Epithelial cell of prostate (primary cell): ENCODE measurements at regions not wholly inside any gene's neighbourhood (a gene's known extent, or its start where the extent isn't known, plus 50 kb on each side); places are given as distances from the start of the nearest gene placed in this dataset.
"Not testable (repeated sequence)": the region's sequence is repeated elsewhere in the genome, so short reads cannot be mapped to it uniquely, and the experiment has no call there.

Experiments used
- DNase-seq: peaks from one replicate; pipeline ENCODE4 v3.0.0-alpha.2; 2011; ENCODE audit warnings: low read depth, low spot score
- H3K27ac ChIP-seq: fragments of 450-650 bp; 2 replicates; pipeline ENCODE4 v1.5.1; 2017; ENCODE audit warnings: mild to moderate bottlenecking

DNA sequence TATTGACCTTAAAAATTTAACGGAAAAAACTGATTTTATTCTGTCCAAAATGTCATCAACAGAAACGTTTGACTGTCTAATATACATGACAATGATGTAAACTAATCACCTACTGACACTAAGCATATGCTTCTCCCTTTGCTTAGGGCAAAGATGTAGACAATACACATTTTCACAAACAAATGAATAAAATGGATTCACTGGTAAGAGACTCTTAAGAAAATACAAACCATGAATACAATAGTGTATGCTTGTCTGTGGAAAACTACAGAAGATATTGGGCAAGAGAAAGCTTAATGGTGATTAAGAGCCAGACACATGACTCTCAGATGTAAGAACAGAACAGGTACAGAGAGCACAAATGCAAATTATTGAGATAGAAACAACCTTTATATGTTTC lies 1248.7 kb downstream of the FSCB start:
- DNase-seq = no peak

DNA sequence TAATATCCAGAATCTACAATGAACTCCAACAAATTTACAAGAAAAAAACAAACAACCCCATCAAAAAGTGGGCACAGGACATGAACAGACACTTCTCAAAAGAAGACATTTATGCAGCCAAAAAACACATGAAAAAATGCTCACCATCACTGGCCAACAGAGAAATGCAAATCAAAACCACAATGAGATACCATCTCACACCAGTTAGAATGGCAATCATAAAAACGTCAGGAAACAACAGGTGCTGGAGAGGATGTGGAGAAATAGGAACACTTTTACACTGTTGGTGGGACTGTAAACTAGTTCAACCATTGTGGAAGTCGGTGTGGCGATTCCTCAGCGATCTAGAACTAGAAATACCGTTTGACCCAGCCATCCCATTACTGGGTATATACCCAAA lies 1250.1 kb downstream of the FSCB start:
- not testable (repeated sequence) for DNase-seq

More for the DNA sequence above, 1248.7 kb downstream of the FSCB start:
- H3K27ac ChIP-seq = no peak overlapping the region

DNA sequence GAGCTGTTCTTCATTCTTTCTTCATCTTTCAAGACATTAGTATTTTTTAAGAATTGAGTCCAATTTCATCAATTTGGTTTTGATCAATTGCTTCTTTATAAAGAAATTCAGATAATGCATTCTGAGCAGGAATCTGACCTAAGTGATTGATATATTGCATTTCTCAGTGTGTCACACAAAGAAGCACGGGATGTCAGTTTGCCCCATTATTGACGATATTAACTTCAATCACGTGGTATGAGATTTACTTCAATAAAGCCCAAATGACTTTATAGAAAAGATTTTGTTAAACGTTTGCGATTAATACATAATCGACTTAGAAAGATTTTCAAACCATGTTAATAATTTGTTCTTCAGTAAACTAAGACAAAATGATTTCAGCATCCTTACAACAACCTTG lies 1254.2 kb downstream of the FSCB start:
- H3K27ac ChIP-seq = no peak overlapping the region
- no peak for DNase-seq

More for the DNA sequence above, 1250.1 kb downstream of the FSCB start:
- not testable (repeated sequence) for H3K27ac ChIP-seq

GRCh38 chr14:43249591-43249990 lies 1257.5 kb downstream of the FSCB start:
- no peak overlapping the region for H3K27ac ChIP-seq
- DNase-seq = no peak

GRCh38 chr14:43249116-43249515 lies 1258.0 kb downstream of the FSCB start:
- no peak overlapping the region for H3K27ac ChIP-seq
- no peak for DNase-seq

GRCh38 chr14:43247877-43248276 lies 1259.2 kb downstream of the FSCB start:
- no peak overlapping the region for H3K27ac ChIP-seq
- no peak for DNase-seq

DNA sequence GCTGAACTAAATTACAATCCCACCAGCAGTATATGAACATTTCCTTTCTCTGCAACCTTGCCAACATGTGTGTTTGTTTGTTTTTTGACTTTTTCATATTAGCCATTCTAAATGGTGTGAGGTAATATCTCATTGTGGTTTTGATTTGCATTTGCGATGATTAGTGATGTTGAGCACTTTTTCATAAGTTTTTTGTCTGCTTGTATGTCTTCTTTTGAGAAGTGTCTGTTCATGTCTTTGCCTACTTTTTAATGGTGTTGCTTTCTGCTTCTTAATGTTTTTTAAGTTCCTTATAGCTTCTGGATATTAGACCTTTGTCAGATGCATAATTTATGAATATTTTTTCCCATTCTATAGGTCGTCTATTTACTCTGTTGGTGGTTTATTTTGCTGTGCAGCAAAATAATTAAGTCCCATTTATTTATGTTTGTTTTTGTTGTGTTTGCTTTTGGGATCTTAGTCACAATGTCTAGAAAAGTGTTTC lies 1262.9 kb downstream of the FSCB start:
- no peak for DNase-seq
- no peak overlapping the region for H3K27ac ChIP-seq

- DNase-seq = no peak
- no peak overlapping the region for H3K27ac ChIP-seq
Measured at GRCh38 chr14:43243168-43243567, 1263.9 kb downstream of the FSCB start.

- no peak for DNase-seq
- H3K27ac ChIP-seq = no peak overlapping the region
Measured at GRCh38 chr14:43232261-43232660, 1274.8 kb downstream of the FSCB start.

GRCh38 chr14:43215524-43215923 lies 1291.6 kb downstream of the FSCB start:
- no peak for DNase-seq
- H3K27ac ChIP-seq = no peak overlapping the region

- no peak overlapping the region for H3K27ac ChIP-seq
- no peak for DNase-seq
Measured at GRCh38 chr14:43207189-43207588, 1299.9 kb downstream of the FSCB start.

GRCh38 chr14:43204816-43205215 lies 1302.3 kb downstream of the FSCB start:
- no peak overlapping the region for H3K27ac ChIP-seq
- DNase-seq = no peak

DNA sequence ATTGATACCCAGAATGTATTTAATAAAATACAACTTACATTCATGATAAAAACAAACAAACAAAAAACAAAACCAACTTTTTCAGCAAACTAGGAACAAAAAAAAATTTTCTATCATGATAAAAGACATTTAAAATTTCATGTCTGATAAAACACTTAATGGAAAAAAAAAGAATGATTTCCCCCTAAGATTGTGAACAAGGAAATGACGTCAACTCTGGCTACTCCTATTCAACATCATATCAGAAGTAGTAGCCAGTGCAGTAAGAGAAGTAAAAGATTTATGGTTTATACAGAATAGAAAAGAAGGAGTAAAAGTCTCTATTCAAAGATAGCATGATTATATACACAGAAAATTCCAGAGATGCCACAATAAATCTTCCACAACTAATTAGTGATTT lies 1306.6 kb downstream of the FSCB start:
- no peak for DNase-seq

DNA sequence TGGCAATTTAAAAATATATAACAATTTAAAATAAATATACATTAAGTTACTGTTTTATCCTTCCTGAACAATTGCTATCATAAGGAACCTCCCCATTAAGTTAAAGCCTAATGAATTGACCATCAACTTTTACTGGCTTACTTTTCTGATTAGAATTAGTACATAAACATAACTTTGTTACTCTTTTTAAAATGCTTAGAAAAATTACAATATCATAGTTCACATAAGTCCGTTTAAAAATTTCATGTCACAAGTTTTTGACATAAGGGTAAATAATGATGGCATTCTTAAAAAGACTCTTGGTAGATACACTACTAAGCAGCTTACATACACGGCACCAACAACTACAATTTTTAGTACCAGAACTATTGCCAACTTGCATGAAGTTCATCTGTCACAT lies 1308.6 kb downstream of the FSCB start:
- no peak for DNase-seq
- no peak overlapping the region for H3K27ac ChIP-seq

More for the DNA sequence above, 1306.6 kb downstream of the FSCB start:
- no peak overlapping the region for H3K27ac ChIP-seq

- DNase-seq = no peak
- H3K27ac ChIP-seq = no peak overlapping the region
Measured at GRCh38 chr14:43184540-43184939, 1322.5 kb downstream of the FSCB start.

DNA sequence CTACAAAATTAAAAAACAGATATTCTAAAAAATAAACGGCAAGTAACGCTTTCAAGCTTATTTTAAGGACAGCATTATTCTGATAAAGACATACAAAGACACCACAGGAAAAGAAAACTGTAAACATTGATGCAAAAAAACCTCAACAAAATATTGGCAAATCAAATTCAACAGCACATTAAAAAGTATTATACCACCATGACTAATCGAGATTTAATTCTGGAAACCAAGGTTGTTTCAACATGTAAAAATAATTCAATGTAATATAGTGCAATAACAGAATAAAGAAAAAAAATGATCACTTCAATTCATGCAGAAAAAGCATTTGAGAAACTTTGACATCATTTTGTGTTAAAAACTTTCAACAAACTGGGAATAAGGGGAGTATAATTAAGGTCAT lies 1323.2 kb downstream of the FSCB start:
- H3K27ac ChIP-seq = no peak overlapping the region
- no peak for DNase-seq

DNA sequence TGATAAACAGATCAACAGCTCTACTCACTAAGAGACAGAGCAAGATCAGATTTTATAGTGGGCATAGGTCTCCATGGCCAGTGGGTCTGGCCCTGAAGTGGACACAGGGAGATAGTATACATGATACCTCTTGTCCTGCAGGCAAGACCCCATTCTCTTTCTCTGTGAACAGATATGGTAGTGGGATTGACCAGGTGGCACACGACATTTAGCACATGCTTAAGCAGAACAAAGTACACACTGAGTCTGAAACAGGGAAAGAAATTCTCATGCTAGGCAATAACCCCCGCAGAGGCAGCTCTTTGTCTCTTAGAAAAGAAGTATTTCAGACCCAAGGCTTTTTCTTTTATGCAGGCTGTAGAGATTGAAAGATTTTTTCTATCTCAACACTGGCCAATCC lies 1331.2 kb downstream of the FSCB start:
- no peak for DNase-seq
- no peak overlapping the region for H3K27ac ChIP-seq

- no peak overlapping the region for H3K27ac ChIP-seq
- DNase-seq = no peak
Measured at GRCh38 chr14:43172899-43173548, 1334.1 kb downstream of the FSCB start.

GRCh38 chr14:43169722-43170121 lies 1337.4 kb downstream of the FSCB start:
- DNase-seq = no peak
- no peak overlapping the region for H3K27ac ChIP-seq

DNA sequence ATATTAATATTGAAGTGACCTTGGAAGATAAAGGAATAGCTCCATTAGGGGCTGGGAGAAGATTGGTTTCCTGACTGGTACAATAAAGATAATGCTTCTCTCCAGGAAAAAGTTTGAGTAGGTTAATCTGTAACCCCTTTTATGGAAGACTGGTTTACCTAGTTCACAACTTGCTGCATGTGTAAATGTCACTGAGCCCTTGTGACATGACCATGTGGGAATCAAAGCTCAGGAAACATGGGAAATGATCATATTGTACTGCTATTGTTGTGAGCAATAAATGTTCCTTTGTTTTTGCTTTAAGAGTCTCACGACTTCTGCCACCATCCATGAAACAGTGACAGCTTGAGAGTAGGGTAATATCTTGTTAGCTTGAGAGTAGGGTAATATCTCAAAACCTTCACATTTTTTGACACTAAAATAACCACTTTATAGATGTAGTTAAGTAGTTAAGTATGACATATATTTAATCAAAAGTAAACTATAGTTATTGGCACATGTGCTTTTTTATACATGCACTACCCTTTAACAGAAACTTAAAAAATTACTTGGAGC lies 1338.6 kb downstream of the FSCB start:
- no peak for DNase-seq
- H3K27ac ChIP-seq = no peak overlapping the region

- H3K27ac ChIP-seq = no peak overlapping the region
- no peak for DNase-seq
Measured at GRCh38 chr14:43166163-43166562, 1340.9 kb downstream of the FSCB start.

DNA sequence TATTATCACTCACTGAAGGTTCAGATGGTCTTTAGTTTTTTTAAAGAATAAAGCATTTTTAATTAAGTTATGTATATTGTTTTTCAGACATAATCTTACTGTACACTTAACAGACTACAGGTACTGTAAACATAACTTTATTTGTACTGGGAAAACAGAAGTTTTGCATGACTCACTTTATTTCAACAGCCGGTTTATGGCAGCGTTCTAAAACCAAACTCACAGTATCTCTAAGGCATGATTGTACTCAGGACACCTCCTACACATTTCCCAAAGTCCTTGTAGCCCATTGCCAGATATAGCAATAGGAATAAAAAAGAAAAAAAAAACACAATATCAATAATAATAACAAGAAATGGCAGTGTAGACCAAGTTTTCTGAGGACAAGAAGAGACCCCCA lies 1341.4 kb downstream of the FSCB start:
- no peak overlapping the region for H3K27ac ChIP-seq
- no peak for DNase-seq
